ENCODE measurements at regions not wholly inside any gene's neighbourhood (a gene's known extent, or its start where the extent isn't known, plus 50 kb on each side); places are given as distances from the start of the nearest gene placed in this dataset.

- ATAC-seq = no peak
- Histone ChIP-seq H3K4me3 (no peak overlapping the region), H3K4me1 (no peaks in the 10 kb centered on the region), H3K36me3 (no peaks in the 10 kb centered on the region), H3K9me3 (peaks cover 0 to 15% (median 0%) of the 10 kb centered on the region in 3 donors), H3K27ac (no peak overlapping the region), H3K27me3 (peaks cover 7% of the 10 kb centered on the region)
- no peak for TF ChIP-seq EP300 (IDR thresholded peaks at IDR 0.05)
- no peak for TF ChIP-seq POLR2A (IDR thresholded peaks at IDR 0.05)
- TF ChIP-seq CTCF (IDR thresholded peaks at IDR 0.05) = no peak
- no peak for TF ChIP-seq POLR2AphosphoS5 (IDR thresholded peaks at IDR 0.05)
- WGBS, 2 donors (ENCODE audit: low coverage in 1 of 2) = 61 to 75% methylated on average over 2 of the region's 2 CpGs
Observed at GRCh38 chr20:51300104-51300503, 242.4 kb downstream of the NFATC2 start.

GRCh38 chr20:51299413-51299812 lies 243.1 kb downstream of the NFATC2 start:
- TF ChIP-seq POLR2AphosphoS5 (IDR thresholded peaks at IDR 0.05) = no peak
- TF ChIP-seq EP300 (IDR thresholded peaks at IDR 0.05) = no peak
- no peak for TF ChIP-seq CTCF (IDR thresholded peaks at IDR 0.05)
- TF ChIP-seq POLR2A (IDR thresholded peaks at IDR 0.05) = no peak
- 88% methylated on average over 1 of the region's 1 CpG; no CpG with 5 or more reads in 1 of the 2 donors for WGBS, 2 donors (ENCODE audit: low coverage in 1 of 2)
- Histone ChIP-seq H3K36me3 (no peaks in the 10 kb centered on the region), H3K4me3 (no peak overlapping the region), H3K27me3 (peaks cover 4% of the 10 kb centered on the region), H3K4me1 (no peaks in the 10 kb centered on the region), H3K27ac (no peak overlapping the region), H3K9me3 (peaks cover 0 to 15% (median 0%) of the 10 kb centered on the region in 3 donors)
- no peak for ATAC-seq

GRCh38 chr20:51298141-51298749 lies 244.3 kb downstream of the NFATC2 start:
- H3K27me3 ChIP-seq = no peaks in the 10 kb centered on the region
- no peak overlapping the region for H3K4me3 ChIP-seq
- no peak for ATAC-seq
- TF ChIP-seq EP300 (IDR thresholded peaks at IDR 0.05) (no peak), POLR2A (IDR thresholded peaks at IDR 0.05) (no peak), POLR2AphosphoS5 (IDR thresholded peaks at IDR 0.05) (no peak), CTCF (IDR thresholded peaks at IDR 0.05) (no peak)
- no peaks in the 10 kb centered on the region for H3K36me3 ChIP-seq
- no peaks in the 10 kb centered on the region for H3K4me1 ChIP-seq
- H3K27ac ChIP-seq = no peak overlapping the region
- peaks cover 0 to 15% (median 0%) of the 10 kb centered on the region in 3 donors for H3K9me3 ChIP-seq
- WGBS, 2 donors (ENCODE audit: low coverage in 1 of 2) = 65 to 71% methylated on average over 7 to 9 of the region's 9 CpGs

DNA sequence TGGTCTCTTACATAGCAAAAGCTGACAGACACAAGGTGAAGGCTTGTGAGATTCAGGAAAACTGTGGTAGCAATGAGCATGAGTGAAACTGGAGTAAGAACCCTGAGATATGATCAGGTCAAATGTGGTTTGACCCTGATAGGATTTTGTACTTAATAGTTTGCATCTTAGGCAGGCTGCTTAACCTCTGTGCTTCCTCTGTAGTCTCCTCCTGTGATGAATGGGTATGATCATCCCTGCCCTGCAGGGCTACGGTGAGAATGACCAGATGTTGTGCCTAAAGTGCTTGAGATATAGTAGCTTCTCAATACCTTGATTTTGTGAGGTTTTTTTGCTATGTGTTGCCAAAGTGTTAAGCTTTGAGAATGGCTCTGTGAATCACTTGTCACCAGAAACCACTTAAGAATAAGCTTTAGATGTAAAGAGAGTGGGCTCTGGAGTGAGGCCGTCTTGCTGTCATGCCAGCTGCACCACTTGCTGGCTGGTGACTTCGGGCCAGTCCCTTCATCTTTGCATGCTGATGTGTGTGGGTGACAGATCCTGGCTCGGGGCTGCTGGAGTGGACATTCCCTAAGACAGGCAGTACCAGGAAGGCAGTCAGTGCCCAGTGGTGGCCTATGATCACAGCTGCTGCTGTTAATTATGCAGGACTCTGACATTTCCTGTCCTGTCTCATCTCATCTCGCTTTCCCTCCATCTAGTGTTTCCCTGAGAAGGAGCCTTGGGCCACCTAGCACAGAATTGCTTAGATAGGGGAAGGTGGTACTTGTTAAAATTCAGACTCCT lies 254.7 kb downstream of the NFATC2 start:
- Histone ChIP-seq H3K4me1 (no peaks in the 10 kb centered on the region), H3K27me3 (peaks cover 5% of the 10 kb centered on the region), H3K27ac (peak overlapping the region in 1 of 4 donors; percentile 8), H3K9me3 (peaks cover 0 to 12% (median 0%) of the 10 kb centered on the region in 3 donors), H3K36me3 (no peaks in the 10 kb centered on the region), H3K4me3 (no peak overlapping the region)
- TF ChIP-seq POLR2AphosphoS5 (IDR thresholded peaks at IDR 0.05) = no peak
- no peak for TF ChIP-seq POLR2A (IDR thresholded peaks at IDR 0.05)
- TF ChIP-seq CTCF (IDR thresholded peaks at IDR 0.05) = no peak
- no peak for TF ChIP-seq EP300 (IDR thresholded peaks at IDR 0.05)
- WGBS, 2 donors (ENCODE audit: low coverage in 1 of 2) = 90% methylated on average over 2 of the region's 5 CpGs; no CpG with 5 or more reads in 1 of the 2 donors
- no peak for ATAC-seq
